ENCODE measurements at regions not wholly inside any gene's neighbourhood (a gene's known extent, or its start where the extent isn't known, plus 50 kb on each side); places are given as distances from the start of the nearest gene placed in this dataset.

- TF ChIP-seq RBM39 (optimal IDR thresholded peaks at IDR 0.05; ENCODE audit: low read depth, low read length), result no peak
- no peak for TF ChIP-seq NFXL1 (CRISPR knock-in tag; IDR thresholded peaks at IDR 0.05)
- peak; percentile 68; the same call in 1 of the 2 replicates for TF ChIP-seq SOX6 (IDR thresholded peaks at IDR 0.05)
- TF ChIP-seq, protein P1, sequence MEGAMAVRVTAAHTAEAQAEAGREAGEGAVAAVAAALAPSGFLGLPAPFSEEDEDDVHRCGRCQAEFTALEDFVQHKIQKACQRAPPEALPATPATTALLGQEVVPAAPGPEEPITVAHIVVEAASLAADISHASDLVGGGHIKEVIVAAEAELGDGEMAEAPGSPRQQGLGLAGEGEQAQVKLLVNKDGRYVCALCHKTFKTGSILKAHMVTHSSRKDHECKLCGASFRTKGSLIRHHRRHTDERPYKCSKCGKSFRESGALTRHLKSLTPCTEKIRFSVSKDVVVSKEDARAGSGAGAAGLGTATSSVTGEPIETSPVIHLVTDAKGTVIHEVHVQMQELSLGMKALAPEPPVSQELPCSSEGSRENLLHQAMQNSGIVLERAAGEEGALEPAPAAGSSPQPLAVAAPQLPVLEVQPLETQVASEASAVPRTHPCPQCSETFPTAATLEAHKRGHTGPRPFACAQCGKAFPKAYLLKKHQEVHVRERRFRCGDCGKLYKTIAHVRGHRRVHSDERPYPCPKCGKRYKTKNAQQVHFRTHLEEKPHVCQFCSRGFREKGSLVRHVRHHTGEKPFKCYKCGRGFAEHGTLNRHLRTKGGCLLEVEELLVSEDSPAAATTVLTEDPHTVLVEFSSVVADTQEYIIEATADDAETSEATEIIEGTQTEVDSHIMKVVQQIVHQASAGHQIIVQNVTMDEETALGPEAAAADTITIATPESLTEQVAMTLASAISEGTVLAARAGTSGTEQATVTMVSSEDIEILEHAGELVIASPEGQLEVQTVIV (CRISPR knock-in tag; IDR thresholded peaks at IDR 0.05; ENCODE audit: borderline replicate concordance), result no peak
- peak; percentile 63 for TF ChIP-seq ATF7 (IDR thresholded peaks at IDR 0.05)
- TF ChIP-seq TCF7L2 (IDR thresholded peaks at IDR 0.05; ENCODE audit: low read depth, low read length), result no peak
- no peak for TF ChIP-seq RBM17 (IDR thresholded peaks at IDR 0.05; ENCODE audit: borderline replicate concordance, low read depth, low read length)
- TF ChIP-seq ATF1 (CRISPR knock-in tag; IDR thresholded peaks at IDR 0.05), result no peak
- TF ChIP-seq ATF1 (tag; IDR thresholded peaks at IDR 0.05), result 0 out of 2 replicates have a peak, but pooled peaks have one; percentile 5
- no peak for TF ChIP-seq ZNF717 (CRISPR knock-in tag; IDR thresholded peaks at IDR 0.05)
- TF ChIP-seq KAT7 (CRISPR knock-in tag; IDR thresholded peaks at IDR 0.05; ENCODE audit: borderline replicate concordance), result no peak
- TF ChIP-seq, protein P2, sequence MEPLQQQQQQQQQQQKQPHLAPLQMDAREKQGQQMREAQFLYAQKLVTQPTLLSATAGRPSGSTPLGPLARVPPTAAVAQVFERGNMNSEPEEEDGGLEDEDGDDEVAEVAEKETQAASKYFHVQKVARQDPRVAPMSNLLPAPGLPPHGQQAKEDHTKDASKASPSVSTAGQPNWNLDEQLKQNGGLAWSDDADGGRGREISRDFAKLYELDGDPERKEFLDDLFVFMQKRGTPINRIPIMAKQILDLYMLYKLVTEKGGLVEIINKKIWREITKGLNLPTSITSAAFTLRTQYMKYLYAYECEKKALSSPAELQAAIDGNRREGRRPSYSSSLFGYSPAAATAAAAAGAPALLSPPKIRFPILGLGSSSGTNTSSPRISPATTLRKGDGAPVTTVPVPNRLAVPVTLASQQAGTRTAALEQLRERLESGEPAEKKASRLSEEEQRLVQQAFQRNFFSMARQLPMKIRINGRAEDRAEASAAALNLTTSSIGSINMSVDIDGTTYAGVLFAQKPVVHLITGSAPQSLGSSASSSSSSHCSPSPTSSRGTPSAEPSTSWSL (CRISPR knock-in tag; IDR thresholded peaks at IDR 0.05; ENCODE audit: borderline replicate concordance), result no peak
- no peak; the same call in 1 of the 2 replicates for TF ChIP-seq CEBPG (CRISPR knock-in tag; IDR thresholded peaks at IDR 0.05)
- peak; percentile 63 to 87 for TF ChIP-seq CEBPG (tag; conservative IDR thresholded peaks at IDR 0.05 in 1 of 2, IDR thresholded peaks at IDR 0.05 in 1 of 2)
- TF ChIP-seq, protein P3, sequence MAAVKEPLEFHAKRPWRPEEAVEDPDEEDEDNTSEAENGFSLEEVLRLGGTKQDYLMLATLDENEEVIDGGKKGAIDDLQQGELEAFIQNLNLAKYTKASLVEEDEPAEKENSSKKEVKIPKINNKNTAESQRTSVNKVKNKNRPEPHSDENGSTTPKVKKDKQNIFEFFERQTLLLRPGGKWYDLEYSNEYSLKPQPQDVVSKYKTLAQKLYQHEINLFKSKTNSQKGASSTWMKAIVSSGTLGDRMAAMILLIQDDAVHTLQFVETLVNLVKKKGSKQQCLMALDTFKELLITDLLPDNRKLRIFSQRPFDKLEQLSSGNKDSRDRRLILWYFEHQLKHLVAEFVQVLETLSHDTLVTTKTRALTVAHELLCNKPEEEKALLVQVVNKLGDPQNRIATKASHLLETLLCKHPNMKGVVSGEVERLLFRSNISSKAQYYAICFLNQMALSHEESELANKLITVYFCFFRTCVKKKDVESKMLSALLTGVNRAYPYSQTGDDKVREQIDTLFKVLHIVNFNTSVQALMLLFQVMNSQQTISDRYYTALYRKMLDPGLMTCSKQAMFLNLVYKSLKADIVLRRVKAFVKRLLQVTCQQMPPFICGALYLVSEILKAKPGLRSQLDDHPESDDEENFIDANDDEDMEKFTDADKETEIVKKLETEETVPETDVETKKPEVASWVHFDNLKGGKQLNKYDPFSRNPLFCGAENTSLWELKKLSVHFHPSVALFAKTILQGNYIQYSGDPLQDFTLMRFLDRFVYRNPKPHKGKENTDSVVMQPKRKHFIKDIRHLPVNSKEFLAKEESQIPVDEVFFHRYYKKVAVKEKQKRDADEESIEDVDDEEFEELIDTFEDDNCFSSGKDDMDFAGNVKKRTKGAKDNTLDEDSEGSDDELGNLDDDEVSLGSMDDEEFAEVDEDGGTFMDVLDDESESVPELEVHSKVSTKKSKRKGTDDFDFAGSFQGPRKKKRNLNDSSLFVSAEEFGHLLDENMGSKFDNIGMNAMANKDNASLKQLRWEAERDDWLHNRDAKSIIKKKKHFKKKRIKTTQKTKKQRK (IDR thresholded peaks at IDR 0.05; ENCODE audit: borderline replicate concordance, low read depth, low read length), result no peak
- TF ChIP-seq BRCA1 (IDR thresholded peaks at IDR 0.05), result no peak
- no peak for TF ChIP-seq BRCA1 (CRISPR knock-in tag; IDR thresholded peaks at IDR 0.05)
- peak; percentile 30; the same call in 1 of the 2 replicates for TF ChIP-seq ATF3 (IDR thresholded peaks at IDR 0.05)
- TF ChIP-seq ATF3 (CRISPR knock-in tag; conservative IDR thresholded peaks at IDR 0.05), result no peak
- TF ChIP-seq TEAD1 (CRISPR knock-in tag; IDR thresholded peaks at IDR 0.05), result no peak
- TF ChIP-seq FUS (optimal IDR thresholded peaks at IDR 0.05; ENCODE audit: low read depth, low read length), result no peak
- no peak for TF ChIP-seq SRSF7 (optimal IDR thresholded peaks at IDR 0.05; ENCODE audit: low read depth, low read length)
Observed at GRCh38 chr2:48165070-48165753, 149.3 kb upstream of the FOXN2 start (continued).

Data from K562 (cell line).